IPS-NIHi11 (cell line): ENCODE measurements at regions not wholly inside any gene's neighbourhood (a gene's known extent, or its start where the extent isn't known, plus 50 kb on each side); places are given as distances from the start of the nearest gene placed in this dataset.
"Not testable (repeated sequence)": the region's sequence is repeated elsewhere in the genome, so short reads cannot be mapped to it uniquely, and the experiment has no call there.

ENCODE experiments used
- DNase-seq: peaks from one replicate; pipeline ENCODE4 v3.0.0; 2012; ENCODE audit warnings: mixed read lengths, low spot score

- no peak for DNase-seq
Measured at GRCh38 chr4:7141151-7141834, 51.0 kb upstream of the SORCS2 start.

- DNase-seq = no peak
Measured at GRCh38 chr4:7140692-7141069, 51.7 kb upstream of the SORCS2 start.

GRCh38 chr4:7140062-7140691, 52.2 kb upstream of the SORCS2 start:
- no peak for DNase-seq

- DNase-seq = no peak
Measured at GRCh38 chr4:7139167-7139982, 53.0 kb upstream of the SORCS2 start.

- DNase-seq = no peak
Measured at GRCh38 chr4:7138223-7139166, 53.8 kb upstream of the SORCS2 start.

GRCh38 chr4:7137326-7138200, 54.8 kb upstream of the SORCS2 start:
- DNase-seq = no peak

GRCh38 chr4:7136351-7136750, 56.0 kb upstream of the SORCS2 start:
- DNase-seq = no peak

- DNase-seq = no peak
Measured at GRCh38 chr4:7135389-7135746, 57.0 kb upstream of the SORCS2 start.

- no peak for DNase-seq
Measured at GRCh38 chr4:7134737-7135388, 57.5 kb upstream of the SORCS2 start.

GRCh38 chr4:7133818-7134650, 58.3 kb upstream of the SORCS2 start:
- not testable (repeated sequence) for DNase-seq

- DNase-seq = no peak
Measured at GRCh38 chr4:7132730-7133582, 59.4 kb upstream of the SORCS2 start.

- no peak for DNase-seq
Measured at GRCh38 chr4:7132249-7132648, 60.1 kb upstream of the SORCS2 start.

GRCh38 chr4:7131498-7132031, 60.8 kb upstream of the SORCS2 start:
- DNase-seq = no peak

GRCh38 chr4:7130621-7131211, 61.6 kb upstream of the SORCS2 start:
- DNase-seq = no peak

GRCh38 chr4:7129871-7130620, 62.2 kb upstream of the GRPEL1 start:
- no peak for DNase-seq

GRCh38 chr4:7128644-7129043, 60.8 kb upstream of the GRPEL1 start:
- no peak for DNase-seq

- no peak for DNase-seq
Measured at GRCh38 chr4:7128234-7128633, 60.4 kb upstream of the GRPEL1 start.
